GM18520 (cell line): ENCODE measurements at regions not wholly inside any gene's neighbourhood (a gene's known extent, or its start where the extent isn't known, plus 50 kb on each side); places are given as distances from the start of the nearest gene placed in this dataset.
"Not testable (repeated sequence)": the region's sequence is repeated elsewhere in the genome, so short reads cannot be mapped to it uniquely, and the experiment has no call there.

Source experiments
- ATAC-seq: cut with Tn5 transposase; IDR thresholded peaks from one replicate; pipeline ENCODE4 v1.9.1; 2021; ENCODE audit not compliant: unreplicated experiment

- ATAC-seq = no peak
Observed at GRCh38 chr1:82801176-82801575, 1000.4 kb downstream of the ADGRL2 start.

GRCh38 chr1:82800721-82801120, 1000.0 kb downstream of the ADGRL2 start:
- ATAC-seq = no peak

GRCh38 chr1:82799261-82799660, 998.5 kb downstream of the ADGRL2 start:
- ATAC-seq = no peak

GRCh38 chr1:82795508-82796149, 994.9 kb downstream of the ADGRL2 start:
- no peak for ATAC-seq

GRCh38 chr1:82792151-82792550, 991.4 kb downstream of the ADGRL2 start:
- no peak for ATAC-seq

- ATAC-seq = no peak
Observed at GRCh38 chr1:82790556-82790955, 989.8 kb downstream of the ADGRL2 start.

GRCh38 chr1:82788660-82789059, 987.9 kb downstream of the ADGRL2 start:
- ATAC-seq = no peak

GRCh38 chr1:82788038-82788437, 987.3 kb downstream of the ADGRL2 start:
- ATAC-seq = no peak

- ATAC-seq = no peak
Observed at GRCh38 chr1:82786883-82787282, 986.1 kb downstream of the ADGRL2 start.

- no peak for ATAC-seq
Observed at GRCh38 chr1:82785268-82785790, 984.6 kb downstream of the ADGRL2 start.

GRCh38 chr1:82783044-82783443, 982.3 kb downstream of the ADGRL2 start:
- no peak for ATAC-seq

- no peak for ATAC-seq
Observed at GRCh38 chr1:82782599-82782998, 981.9 kb downstream of the ADGRL2 start.

GRCh38 chr1:82778612-82779011, 977.9 kb downstream of the ADGRL2 start:
- no peak for ATAC-seq

GRCh38 chr1:82777240-82777639, 976.5 kb downstream of the ADGRL2 start:
- no peak for ATAC-seq

- ATAC-seq = not testable (repeated sequence)
Observed at GRCh38 chr1:82776730-82777129, 976.0 kb downstream of the ADGRL2 start.

GRCh38 chr1:82775406-82776000, 974.8 kb downstream of the ADGRL2 start:
- no peak for ATAC-seq

- ATAC-seq = peak; percentile 47
Observed at GRCh38 chr1:82762829-82763532, 962.2 kb downstream of the ADGRL2 start.

- ATAC-seq = no peak
Observed at GRCh38 chr1:82759035-82759434, 958.3 kb downstream of the ADGRL2 start.

GRCh38 chr1:82755671-82756070, 954.9 kb downstream of the ADGRL2 start:
- ATAC-seq = no peak

- no peak for ATAC-seq
Observed at GRCh38 chr1:82755191-82755590, 954.5 kb downstream of the ADGRL2 start.

GRCh38 chr1:82752046-82752445, 951.3 kb downstream of the ADGRL2 start:
- ATAC-seq = no peak

- no peak for ATAC-seq
Observed at GRCh38 chr1:82733645-82734044, 932.9 kb downstream of the ADGRL2 start.
